C4-2B (cell line): ENCODE measurements at regions not wholly inside any gene's neighbourhood (a gene's known extent, or its start where the extent isn't known, plus 50 kb on each side); places are given as distances from the start of the nearest gene placed in this dataset.

Experiments used
- CTCF ChIP-seq: fragments of 450-650 bp; conservative IDR thresholded peaks from 2 replicates; pipeline ENCODE4 v1.5.1; 2017; ENCODE audit warnings: mild to moderate bottlenecking
- ZFX ChIP-seq: fragments of 450-650 bp; IDR thresholded peaks from 2 replicates; pipeline ENCODE4 v1.6.1; 2017

GRCh38 chr3:151548195-151548594 is 87.3 kb upstream of the IGSF10 start:
- no peak for TF ChIP-seq CTCF
- no peak for TF ChIP-seq ZFX
